KMS-11 (cell line): ENCODE measurements at regions not wholly inside any gene's neighbourhood (a gene's known extent, or its start where the extent isn't known, plus 50 kb on each side); places are given as distances from the start of the nearest gene placed in this dataset.

ENCODE experiments used
- H2AFZ ChIP-seq: fragments of 200-600 bp; sonication (generic); 2 replicates; pipeline ENCODE4 v1.6.1; 2016; ENCODE audit warnings: antibody characterized with exemption, mixed run types, low read depth
- H3K27ac ChIP-seq: fragments of 200-600 bp; sonication (generic); 2 replicates; pipeline ENCODE4 v1.6.1; 2016; ENCODE audit warnings: mild to moderate bottlenecking, mixed run types
- H3K27me3 ChIP-seq: fragments of 200-600 bp; sonication (generic); 2 replicates; pipeline ENCODE4 v1.6.1; 2017; ENCODE audit warnings: mild to moderate bottlenecking, low read depth, mixed run types, moderate library complexity; ENCODE audit not compliant: insufficient read depth
- H3K36me3 ChIP-seq: fragments of 200-600 bp; sonication (generic); 2 replicates; pipeline ENCODE4 v1.6.1; 2017; ENCODE audit warnings: mild to moderate bottlenecking, mixed run types; ENCODE audit not compliant: insufficient read depth
- H3K4me1 ChIP-seq: fragments of 200-600 bp; sonication (generic); 2 replicates; pipeline ENCODE4 v1.6.1; 2016; ENCODE audit warnings: mild to moderate bottlenecking, low read depth, mixed run types; ENCODE audit not compliant: poor library complexity, severe bottlenecking
- H3K4me2 ChIP-seq: fragments of 200-600 bp; sonication (generic); 2 replicates; pipeline ENCODE4 v1.7.0; 2016; ENCODE audit warnings: mild to moderate bottlenecking, mixed run types
- H3K4me3 ChIP-seq: fragments of 200-600 bp; sonication (generic); IDR thresholded peaks from 2 replicates; pipeline ENCODE4 v1.6.1; 2017; ENCODE audit warnings: low read depth, low read length, mixed read lengths; ENCODE audit not compliant: insufficient read depth
- H3K79me2 ChIP-seq: fragments of 200-600 bp; sonication (generic); 2 replicates; pipeline ENCODE4 v1.6.1; 2016; ENCODE audit warnings: low read depth, mixed run types; ENCODE audit not compliant: insufficient read depth
- H3K9ac ChIP-seq: fragments of 200-600 bp; sonication (generic); 2 replicates; pipeline ENCODE4 v1.6.1; 2016; ENCODE audit warnings: mild to moderate bottlenecking, mixed run types
- H4K20me1 ChIP-seq: fragments of 200-600 bp; sonication (generic); 2 replicates; pipeline ENCODE4 v1.6.1; 2016; ENCODE audit warnings: mild to moderate bottlenecking, mixed run types; ENCODE audit not compliant: insufficient read depth
- CTCF ChIP-seq: fragments of 200-600 bp; sonication (generic); conservative IDR thresholded peaks from 2 replicates; pipeline ENCODE4 v1.6.1; 2017; ENCODE audit warnings: low read depth, mild to moderate bottlenecking, antibody characterized with exemption, low read length, moderate library complexity, mixed read lengths

- Histone ChIP-seq H3K4me2 (no peak overlapping the region), H2AFZ (no peak overlapping the region), H3K27ac (no peak overlapping the region), H3K27me3 (no peaks in the 10 kb centered on the region), H3K4me3 (no peak overlapping the region), H3K9ac (no peak overlapping the region), H3K79me2 (no peaks in the 10 kb centered on the region), H3K36me3 (no peaks in the 10 kb centered on the region), H4K20me1 (no peaks in the 10 kb centered on the region), H3K4me1 (no peaks in the 10 kb centered on the region)
- TF ChIP-seq CTCF = no peak
Observed at GRCh38 chr5:120974690-120975089, 510.6 kb downstream of the PRR16 start.

GRCh38 chr5:120982351-120982750, 518.3 kb downstream of the PRR16 start:
- Histone ChIP-seq H3K4me2 (no peak overlapping the region), H3K27me3 (no peaks in the 10 kb centered on the region), H3K36me3 (no peaks in the 10 kb centered on the region), H4K20me1 (no peaks in the 10 kb centered on the region), H3K9ac (no peak overlapping the region), H2AFZ (no peak overlapping the region), H3K4me1 (no peaks in the 10 kb centered on the region), H3K27ac (no peak overlapping the region), H3K4me3 (no peak overlapping the region), H3K79me2 (no peaks in the 10 kb centered on the region)
- TF ChIP-seq CTCF = no peak

GRCh38 chr5:120985526-120985925, 521.4 kb downstream of the PRR16 start:
- Histone ChIP-seq H3K36me3 (no peaks in the 10 kb centered on the region), H3K9ac (no peak overlapping the region), H3K4me3 (no peak overlapping the region), H3K4me1 (no peaks in the 10 kb centered on the region), H2AFZ (no peak overlapping the region), H3K27me3 (no peaks in the 10 kb centered on the region), H4K20me1 (no peaks in the 10 kb centered on the region), H3K27ac (no peak overlapping the region), H3K4me2 (no peak overlapping the region), H3K79me2 (no peaks in the 10 kb centered on the region)
- TF ChIP-seq CTCF = no peak

GRCh38 chr5:120988491-120988890, 524.4 kb downstream of the PRR16 start:
- Histone ChIP-seq H3K4me2 (no peak overlapping the region), H3K4me3 (no peak overlapping the region), H3K27me3 (no peaks in the 10 kb centered on the region), H3K79me2 (no peaks in the 10 kb centered on the region), H4K20me1 (no peaks in the 10 kb centered on the region), H3K27ac (no peak overlapping the region), H2AFZ (no peak overlapping the region), H3K4me1 (no peaks in the 10 kb centered on the region), H3K36me3 (no peaks in the 10 kb centered on the region), H3K9ac (no peak overlapping the region)
- no peak for TF ChIP-seq CTCF

- no peaks in the 10 kb centered on the region for H3K36me3 ChIP-seq
- no peaks in the 10 kb centered on the region for H3K27me3 ChIP-seq
- H3K79me2 ChIP-seq = no peaks in the 10 kb centered on the region
- no peak overlapping the region for H3K4me2 ChIP-seq
- no peak overlapping the region for H3K4me3 ChIP-seq
- no peak overlapping the region for H2AFZ ChIP-seq
- H4K20me1 ChIP-seq = no peaks in the 10 kb centered on the region
- H3K4me1 ChIP-seq = no peaks in the 10 kb centered on the region
- no peak overlapping the region for H3K27ac ChIP-seq
- TF ChIP-seq CTCF = no peak
- no peak overlapping the region for H3K9ac ChIP-seq
Observed at GRCh38 chr5:120988941-120989340, 524.8 kb downstream of the PRR16 start.
